Stomach (tissue), 8 donors: ENCODE measurements at regions not wholly inside any gene's neighbourhood (a gene's known extent, or its start where the extent isn't known, plus 50 kb on each side); places are given as distances from the start of the nearest gene placed in this dataset.
A peak's percentile ranks its signal among the peaks of the same experiment; 100 is the strongest.

Experiments
- DNase-seq, 2 donors: peaks; one replicate each; pipeline versions ENCODE4 v3.0.0 to v3.0.0-alpha.2; 2013 to 2019
- H3K27ac ChIP-seq, 5 donors: fragments of 200-600 bp in 4 of 5; sonication (generic) in 4 of 5; one replicate each; pipeline ENCODE4 v1.5.1; 2013 to 2019; ENCODE audit warnings: mild to moderate bottlenecking in 1 of 5, moderate library complexity in 1 of 5
- H3K27me3 ChIP-seq, 3 donors: fragments of 200-600 bp; sonication (generic); one replicate each; pipeline ENCODE4 v1.5.1; 2017 to 2019; ENCODE audit warnings: mixed run types in 1 of 3
- H3K36me3 ChIP-seq, 4 donors: fragments of 200-600 bp; sonication (generic); 1 replicate in 3 of 4; 2 replicates in 1 of 4; pipeline ENCODE4 v1.5.1; 2016 to 2019
- H3K4me1 ChIP-seq, 4 donors: fragments of 200-600 bp; sonication (generic); one replicate each; pipeline ENCODE4 v1.5.1; 2016 to 2019
- H3K4me3 ChIP-seq, 4 donors: fragments of 200-600 bp; sonication (generic) in 3 of 4; one replicate each; pipeline ENCODE4 v1.5.1; 2016 to 2019; ENCODE audit warnings: mild to moderate bottlenecking in 1 of 4
- H3K9me3 ChIP-seq, 4 donors: fragments of 200-600 bp; sonication (generic); one replicate each; pipeline ENCODE4 v1.5.1; 2016 to 2019
- CTCF ChIP-seq, 7 experiments: fragments of 450-650 bp in 4 of 7; fragments of 200-600 bp in 3 of 7; sonication (generic) in 3 of 7; IDR thresholded peaks; one replicate each; pipeline ENCODE4 v1.5.1; 2016 to 2019; ENCODE audit warnings: antibody characterized with exemption in 7 of 7, control low read depth in 2 of 7, mild to moderate bottlenecking in 1 of 7
- EP300 ChIP-seq: sonication (generic); formaldehyde crosslinking; IDR thresholded peaks from one replicate; pipeline ENCODE4 v1.6.1; 2017; ENCODE audit warnings: antibody characterized with exemption
- POLR2A ChIP-seq, 4 donors: fragments of 450-650 bp; IDR thresholded peaks; one replicate each; pipeline ENCODE4 v1.6.1; 2016; ENCODE audit warnings: antibody characterized with exemption in 4 of 4, control low read depth in 2 of 4, mild to moderate bottlenecking in 1 of 4, moderate library complexity in 1 of 4
- POLR2AphosphoS5 ChIP-seq, 3 donors: sonication (generic); formaldehyde crosslinking; IDR thresholded peaks; one replicate each; pipeline ENCODE4 v1.6.1; 2016; ENCODE audit warnings: antibody characterized with exemption in 3 of 3
- WGBS, 5 donors: extraction: QIAGEN DNeasy Blood & Tissue Kit in 3 of 5; methylation state at CpG; one replicate each; pipeline versions ENCODE4 v1.1.5 to v1.1.7; 2013 to 2018; 5-methylcytosine and 5-hydroxymethylcytosine counted together
- intact Hi-C: fragments of 100-400 bp; cut with DNase I; formaldehyde crosslinking; loops from one replicate; pipeline ENCODE4 v1.15.1; 2023; ENCODE audit warnings: low total_unique reads
- donor health status: healthy with polysubstance abuse.
- donor health status: Bipolar disorder and iron deficiency.
- donor health status: healthy.

- no peak overlapping the region for H3K27ac ChIP-seq
- no peak overlapping the region for H3K4me3 ChIP-seq
- TF ChIP-seq CTCF (IDR thresholded peaks at IDR 0.05) (no peak), EP300 (no peak), POLR2AphosphoS5 (IDR thresholded peaks at IDR 0.05) (no peak), POLR2A (IDR thresholded peaks at IDR 0.05) (no peak)
- H3K4me1 ChIP-seq: no peaks in the 10 kb centered on the region
- peaks cover 0 to 15% (median 0%) of the 10 kb centered on the region in 4 donors for H3K9me3 ChIP-seq
- 31 to 44% (median 34%) methylated on average over 1 of the region's 1 CpG for WGBS, 5 donors
- no peaks in the 10 kb centered on the region for H3K36me3 ChIP-seq
- DNase-seq: no peak
- H3K27me3 ChIP-seq: no peaks in the 10 kb centered on the region
- intact Hi-C loops: no loop called here
Measured at GRCh38 chr5:129367883-129368282, 92.2 kb upstream of the ADAMTS19 start.

DNA sequence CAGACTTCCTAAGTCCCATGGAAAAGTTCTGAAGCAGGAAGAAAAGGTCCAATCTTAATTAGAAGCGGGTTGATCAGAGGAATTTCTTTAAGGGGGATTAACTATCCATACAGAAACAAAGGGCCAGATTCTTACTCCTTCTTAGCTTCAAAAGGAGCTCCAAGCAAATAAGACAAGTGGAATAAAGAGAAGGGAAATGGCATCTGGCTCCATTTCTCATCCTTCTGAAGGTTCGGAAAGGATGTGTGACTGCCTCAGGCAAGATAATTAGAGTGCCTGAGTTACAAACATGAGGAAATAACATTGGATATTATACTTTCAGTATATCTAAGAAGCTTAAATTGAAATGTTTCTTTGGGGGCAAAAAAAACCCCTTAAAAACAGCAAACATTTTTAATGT, 88.1 kb upstream of the ADAMTS19 start:
- Histone ChIP-seq H3K27ac (no peak overlapping the region), H3K4me3 (no peak overlapping the region), H3K27me3 (no peaks in the 10 kb centered on the region), H3K36me3 (no peaks in the 10 kb centered on the region), H3K4me1 (no peaks in the 10 kb centered on the region), H3K9me3 (peaks cover 0 to 3% (median 0%) of the 10 kb centered on the region in 4 donors)
- TF ChIP-seq POLR2AphosphoS5 (IDR thresholded peaks at IDR 0.05): no peak
- intact Hi-C loops: no loop called here
- WGBS, 5 donors: 60 to 82% (median 68%) methylated on average over 2 of the region's 2 CpGs
- DNase-seq: no peak

GRCh38 chr5:129377504-129377903, 82.6 kb upstream of the ADAMTS19 start:
- TF ChIP-seq POLR2AphosphoS5 (IDR thresholded peaks at IDR 0.05) (no peak), CTCF (IDR thresholded peaks at IDR 0.05) (no peak), POLR2A (IDR thresholded peaks at IDR 0.05) (no peak)
- WGBS, 5 donors: 8 to 22% (median 14%) methylated on average over 3 of the region's 3 CpGs

DNA sequence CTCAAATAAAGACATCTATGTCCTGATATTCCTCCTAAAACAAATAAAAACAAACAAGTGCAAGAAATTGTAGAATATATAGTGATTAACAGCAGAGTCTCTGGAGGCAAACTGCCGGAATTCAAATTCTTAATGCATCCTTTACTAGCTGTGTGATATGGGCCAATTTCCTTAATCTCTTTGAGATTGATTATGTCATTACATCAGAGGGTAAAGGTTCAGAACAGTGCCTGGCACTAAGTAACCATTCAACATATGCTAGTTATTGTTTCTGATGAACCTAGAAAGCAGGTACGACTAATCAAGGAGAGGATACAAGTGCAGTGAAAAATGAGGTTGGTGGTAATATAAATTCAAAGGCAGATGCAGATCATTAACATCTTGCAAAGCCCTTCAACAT, 81.1 kb upstream of the ADAMTS19 start:
- Histone ChIP-seq H3K9me3 (no peaks in the 10 kb centered on the region), H3K4me1 (no peaks in the 10 kb centered on the region), H3K36me3 (no peaks in the 10 kb centered on the region), H3K27ac (no peak overlapping the region), H3K27me3 (no peaks in the 10 kb centered on the region), H3K4me3 (no peak overlapping the region)
- 74 to 85% (median 83%) methylated on average over 2 of the region's 2 CpGs for WGBS, 5 donors
- intact Hi-C loops: no loop called here
- no peak for TF ChIP-seq POLR2AphosphoS5 (IDR thresholded peaks at IDR 0.05)
- TF ChIP-seq POLR2A (IDR thresholded peaks at IDR 0.05): no peak
- no peak for TF ChIP-seq CTCF (IDR thresholded peaks at IDR 0.05)
- no peak for TF ChIP-seq EP300
- no peak for DNase-seq

More at GRCh38 chr5:129377504-129377903, 82.6 kb upstream of the ADAMTS19 start:
- Histone ChIP-seq H3K36me3 (no peaks in the 10 kb centered on the region), H3K4me1 (no peaks in the 10 kb centered on the region), H3K27me3 (no peaks in the 10 kb centered on the region), H3K9me3 (no peaks in the 10 kb centered on the region), H3K4me3 (no peak overlapping the region), H3K27ac (no peak overlapping the region)
- intact Hi-C loops: no loop called here
- peak in 1 of 2 donors; percentile 18 for DNase-seq

GRCh38 chr5:129379406-129379805, 80.7 kb upstream of the ADAMTS19 start:
- no peak for DNase-seq
- Histone ChIP-seq H3K27ac (no peak overlapping the region), H3K4me1 (no peaks in the 10 kb centered on the region), H3K36me3 (no peaks in the 10 kb centered on the region), H3K9me3 (no peaks in the 10 kb centered on the region), H3K27me3 (no peaks in the 10 kb centered on the region), H3K4me3 (no peak overlapping the region)
- TF ChIP-seq CTCF (IDR thresholded peaks at IDR 0.05): no peak
- TF ChIP-seq POLR2AphosphoS5 (IDR thresholded peaks at IDR 0.05): no peak
- no peak for TF ChIP-seq EP300
- TF ChIP-seq POLR2A (IDR thresholded peaks at IDR 0.05): no peak
- intact Hi-C loops: no loop called here
- 63 to 74% (median 69%) methylated on average over 4 of the region's 4 CpGs for WGBS, 5 donors
